GM13976 (cell line): ENCODE measurements at regions not wholly inside any gene's neighbourhood (a gene's known extent, or its start where the extent isn't known, plus 50 kb on each side); places are given as distances from the start of the nearest gene placed in this dataset.

ENCODE experiments used
- DNase-seq: peaks from one replicate; pipeline ENCODE4 v3.0.0; 2012; ENCODE audit warnings: low spot score
- CTCF ChIP-seq: IDR thresholded peaks from 2 replicates; pipeline ENCODE4 v1.5.1; 2012; ENCODE audit warnings: borderline replicate concordance, mild to moderate bottlenecking; ENCODE audit not compliant: insufficient read depth; ENCODE audit errors: extremely low read depth, missing control alignments, control extremely low read depth
- in situ Hi-C: fragments of 300-500 bp; cut with MboI; formaldehyde crosslinking; loops from one replicate; pipeline ENCODE4 v1.12.0; 2022; ENCODE audit warnings: low sequenced_read_pairs, mixed read lengths, inconsistent platforms; ENCODE audit not compliant: unreplicated experiment

GRCh38 chr2:81734981-81735380, 1430.4 kb upstream of the LRRTM1 start:
- no peak for DNase-seq
- no peak for TF ChIP-seq CTCF
- in situ Hi-C loops = no loop called here

DNA sequence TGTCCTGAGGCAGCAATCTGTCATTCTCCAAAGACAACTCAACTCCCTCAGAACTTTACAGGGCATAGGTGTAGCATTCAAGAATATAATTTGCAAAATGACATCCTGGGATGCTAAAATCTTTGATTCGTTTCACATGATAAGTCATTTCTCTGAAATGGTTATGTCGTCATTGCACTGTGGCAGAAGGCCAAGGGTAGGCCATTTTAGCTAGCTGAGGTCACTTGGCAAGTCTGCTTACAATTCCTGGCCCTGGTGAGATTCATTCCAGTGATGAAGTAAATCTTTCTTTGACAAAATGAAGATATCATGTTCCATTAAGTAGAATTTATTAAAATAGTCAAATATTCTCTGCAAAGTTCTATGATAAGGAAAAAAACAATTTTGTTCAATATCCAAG, 1410.3 kb upstream of the LRRTM1 start:
- in situ Hi-C loops = no loop called here
- no peak for DNase-seq
- TF ChIP-seq CTCF = no peak

DNA sequence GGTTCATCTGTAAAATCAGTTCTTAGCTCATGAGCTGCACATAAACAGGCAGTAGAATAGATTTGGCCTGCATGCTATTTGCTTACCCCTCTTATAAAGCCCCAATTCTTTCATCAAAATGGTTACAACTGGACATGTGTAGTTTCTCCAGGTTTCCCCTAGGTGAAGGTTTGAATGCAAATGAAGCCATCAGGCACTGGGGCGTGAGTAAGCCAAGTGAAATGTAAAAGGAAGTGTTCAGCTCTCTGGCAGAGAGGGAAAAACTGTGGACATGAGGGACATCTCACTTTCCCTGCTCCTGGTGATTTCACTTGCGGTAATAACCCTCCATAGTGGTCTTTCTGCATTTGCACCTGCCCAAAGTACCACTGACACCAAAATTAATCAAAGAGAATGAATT, 1402.3 kb upstream of the LRRTM1 start:
- no peak for TF ChIP-seq CTCF
- in situ Hi-C loops = no loop called here
- no peak for DNase-seq

GRCh38 chr2:81703831-81704230, 1399.3 kb upstream of the LRRTM1 start:
- in situ Hi-C loops = no loop called here
- no peak for DNase-seq
- TF ChIP-seq CTCF = no peak

DNA sequence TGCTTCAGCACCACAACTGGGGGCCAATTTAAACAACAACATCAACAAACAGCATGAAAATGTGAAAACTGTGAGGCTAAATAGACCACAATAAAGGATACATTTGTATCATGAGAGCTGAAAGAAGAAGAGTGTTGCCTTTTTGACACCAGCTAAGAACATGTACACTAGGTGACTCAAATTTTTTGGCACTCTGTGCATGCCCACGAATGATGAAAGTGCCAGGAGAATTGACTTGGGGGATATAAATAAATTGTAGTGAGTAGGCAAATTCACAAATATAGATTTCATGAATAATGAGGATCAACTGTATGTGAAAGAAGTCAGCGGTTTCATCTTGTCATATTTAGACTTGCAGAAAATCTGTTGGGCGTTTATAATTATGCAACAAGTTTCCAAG, 1388.0 kb upstream of the LRRTM1 start:
- no peak for TF ChIP-seq CTCF
- DNase-seq = no peak
- in situ Hi-C loops = no loop called here

GRCh38 chr2:81675641-81676040, 1371.1 kb upstream of the LRRTM1 start:
- in situ Hi-C loops = no loop called here
- no peak for DNase-seq
- no peak for TF ChIP-seq CTCF

- in situ Hi-C loops = no loop called here
- TF ChIP-seq CTCF = no peak
- no peak for DNase-seq
Measured at GRCh38 chr2:81672923-81673322, 1368.4 kb upstream of the LRRTM1 start.
